Stimulated activated effector memory CD8-positive, alpha-beta T cell treated with anti-CD3 and anti-CD28 coated beads, Interleukin-12 subunit alpha, Interleukin-12 subunit beta, amount 100 ng/mL, for 72 hours (primary cell): ENCODE measurements at regions not wholly inside any gene's neighbourhood (a gene's known extent, or its start where the extent isn't known, plus 50 kb on each side); places are given as distances from the start of the nearest gene placed in this dataset.

Experiments
- ATAC-seq: fragments of 150-1000 bp; cut with Tn5 transposase; 2 replicates; pipeline ENCODE4 v1.10.0; 2021
- DNase-seq, 2 donors: peaks; one replicate each; pipeline ENCODE4 v3.0.0; 2021 to 2022; ENCODE audit warnings: low spot score in 2 of 2
- H3K27ac Mint-ChIP-seq: one replicate; pipeline ENCODE4 v1.8.0; 2022; ENCODE audit warnings: mild to moderate bottlenecking, mixed read lengths
- H3K36me3 Mint-ChIP-seq: one replicate; pipeline ENCODE4 v1.8.0; 2022; ENCODE audit warnings: mild to moderate bottlenecking, mixed read lengths
- H3K4me1 Mint-ChIP-seq: one replicate; pipeline ENCODE4 v1.8.0; 2022; ENCODE audit warnings: mixed read lengths
- H3K4me3 Mint-ChIP-seq: one replicate; pipeline ENCODE4 v1.8.0; 2022; ENCODE audit warnings: mild to moderate bottlenecking, mixed read lengths
- H3K9me3 Mint-ChIP-seq: one replicate; pipeline ENCODE4 v1.8.0; 2022; ENCODE audit warnings: mixed read lengths

DNA sequence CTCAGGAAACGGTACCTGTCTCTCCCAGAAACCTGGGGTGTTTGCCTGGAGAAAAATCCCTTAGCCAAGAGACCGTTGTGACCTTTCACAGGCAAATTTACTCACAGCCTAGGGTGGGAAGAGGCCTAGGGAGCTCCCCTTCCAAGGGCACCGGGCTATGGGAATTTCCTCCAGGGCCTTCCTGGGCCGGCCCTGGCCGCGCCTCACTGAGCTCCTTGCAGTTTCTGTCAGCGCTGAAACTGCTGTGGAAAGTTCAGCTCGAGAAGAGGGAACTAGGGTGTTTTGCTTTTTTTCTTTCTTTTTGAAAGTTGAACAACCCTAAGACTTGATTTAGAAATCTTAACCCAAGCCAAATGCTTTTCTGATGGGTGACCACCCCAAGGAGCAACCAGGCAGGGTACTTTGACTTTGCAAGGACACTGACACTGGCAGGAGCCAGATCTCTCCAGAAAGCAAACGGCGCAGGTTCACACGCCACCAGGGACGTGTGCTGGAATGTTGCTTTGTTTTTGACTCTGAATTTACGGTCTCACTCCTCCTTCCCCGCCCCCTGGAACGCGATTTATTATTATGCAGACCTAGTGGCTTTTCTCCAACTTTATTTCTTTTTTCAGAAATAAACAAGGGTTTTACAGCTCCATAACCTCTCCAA lies 229.6 kb upstream of the JUN start:
- H3K36me3 Mint-ChIP-seq = no peaks in the 10 kb centered on the region
- H3K4me1 Mint-ChIP-seq = peaks cover 32% of the 10 kb centered on the region
- no peak for ATAC-seq
- no peak for DNase-seq
- no peak overlapping the region for H3K27ac Mint-ChIP-seq
- H3K4me3 Mint-ChIP-seq = no peak overlapping the region
- H3K9me3 Mint-ChIP-seq = peaks cover under 1% of the 10 kb centered on the region

DNA sequence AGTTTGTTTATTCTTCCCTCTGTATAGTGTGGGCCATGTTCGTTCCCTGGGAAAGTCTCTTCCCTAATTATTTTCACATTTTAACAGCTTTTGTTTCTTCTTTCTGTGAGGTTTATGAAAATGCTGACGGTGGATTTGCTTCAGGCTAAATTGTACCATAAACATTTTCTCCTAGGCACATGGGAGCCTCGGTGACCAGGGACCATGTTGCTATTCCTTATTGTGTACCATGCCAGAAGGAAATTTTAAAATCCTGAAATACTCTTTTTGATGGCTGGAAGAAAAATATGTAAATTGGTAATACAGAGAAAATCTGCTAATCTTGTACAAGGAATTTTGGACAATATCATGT lies 230.1 kb upstream of the JUN start:
- ATAC-seq = no peak
- no peaks in the 10 kb centered on the region for H3K36me3 Mint-ChIP-seq
- H3K4me1 Mint-ChIP-seq = peaks cover 34% of the 10 kb centered on the region
- peaks cover 4% of the 10 kb centered on the region for H3K9me3 Mint-ChIP-seq
- H3K4me3 Mint-ChIP-seq = no peak overlapping the region
- DNase-seq = no peak
- no peak overlapping the region for H3K27ac Mint-ChIP-seq

DNA sequence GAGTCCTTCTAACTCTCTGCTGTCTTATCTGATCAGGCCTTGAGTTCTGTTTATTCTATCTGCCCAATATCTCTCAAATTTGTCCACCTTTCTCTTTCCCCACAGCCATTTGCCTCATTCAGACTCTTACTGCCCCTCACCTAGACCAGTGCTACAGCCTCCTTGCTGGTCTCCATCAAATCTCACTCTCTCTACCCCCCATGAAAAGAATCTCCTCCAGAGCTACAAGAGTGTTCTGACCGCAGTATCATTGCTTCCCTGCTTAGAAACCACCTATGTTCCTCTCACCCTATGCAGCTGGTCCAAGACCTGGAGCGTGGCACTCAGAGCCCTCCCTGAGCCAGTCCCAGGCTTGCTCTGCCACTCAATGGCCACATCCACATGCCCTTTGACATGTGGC lies 231.0 kb upstream of the JUN start:
- Mint-ChIP-seq H3K27ac (peak overlapping the region; percentile 35), H3K4me3 (no peak overlapping the region), H3K4me1 (peaks cover 42% of the 10 kb centered on the region), H3K36me3 (no peaks in the 10 kb centered on the region), H3K9me3 (peaks cover 5% of the 10 kb centered on the region)
- no peak for DNase-seq
- ATAC-seq = no peak

DNA sequence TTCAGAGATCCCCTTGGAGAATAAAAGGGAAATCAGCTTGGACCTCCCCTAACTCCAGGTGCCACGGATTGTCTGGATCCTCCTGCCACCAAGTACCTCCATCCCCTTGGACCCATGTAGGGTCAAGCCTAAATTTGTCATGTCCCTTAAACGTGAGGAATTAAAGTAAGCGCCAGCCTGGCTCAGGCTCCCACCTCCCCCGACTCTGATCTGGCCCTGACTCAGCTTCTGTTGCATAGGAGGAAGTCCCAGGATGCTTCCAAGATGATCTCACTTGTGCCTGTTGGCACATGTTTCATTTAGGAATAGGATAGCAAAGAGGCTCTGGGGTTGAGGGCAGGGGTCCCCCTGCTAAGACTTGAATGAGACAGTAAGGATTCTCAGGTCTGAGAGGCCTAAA lies 231.9 kb upstream of the JUN start:
- no peak overlapping the region for H3K27ac Mint-ChIP-seq
- H3K9me3 Mint-ChIP-seq = peaks cover 7% of the 10 kb centered on the region
- H3K4me1 Mint-ChIP-seq = peaks cover 51% of the 10 kb centered on the region
- H3K36me3 Mint-ChIP-seq = no peaks in the 10 kb centered on the region
- no peak overlapping the region for H3K4me3 Mint-ChIP-seq
- DNase-seq = no peak
- no peak for ATAC-seq

DNA sequence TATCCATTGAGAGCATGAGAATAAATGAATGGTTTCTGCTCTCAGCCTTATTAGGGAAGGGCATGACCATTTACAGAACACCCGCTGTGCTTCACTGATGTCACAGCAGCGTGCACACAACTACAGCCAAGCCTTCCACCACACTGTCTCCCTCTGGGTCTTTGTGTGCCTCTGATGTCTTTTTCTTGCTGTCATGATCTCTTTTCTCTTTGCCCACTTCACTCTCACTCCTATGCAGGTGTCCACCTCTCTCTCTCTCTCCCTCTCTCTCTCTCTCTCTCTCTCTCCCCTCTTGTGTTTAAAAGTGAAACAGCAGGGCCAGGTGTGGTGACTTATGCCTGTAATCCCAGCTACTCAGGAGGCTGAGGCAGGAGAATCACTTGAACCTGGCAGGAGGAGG lies 232.5 kb upstream of the JUN start:
- H3K4me3 Mint-ChIP-seq = no peak overlapping the region
- DNase-seq (no peak), ATAC-seq (no peak)
- H3K36me3 Mint-ChIP-seq = no peaks in the 10 kb centered on the region
- peaks cover 7% of the 10 kb centered on the region for H3K9me3 Mint-ChIP-seq
- peaks cover 55% of the 10 kb centered on the region for H3K4me1 Mint-ChIP-seq
- H3K27ac Mint-ChIP-seq = no peak overlapping the region

DNA sequence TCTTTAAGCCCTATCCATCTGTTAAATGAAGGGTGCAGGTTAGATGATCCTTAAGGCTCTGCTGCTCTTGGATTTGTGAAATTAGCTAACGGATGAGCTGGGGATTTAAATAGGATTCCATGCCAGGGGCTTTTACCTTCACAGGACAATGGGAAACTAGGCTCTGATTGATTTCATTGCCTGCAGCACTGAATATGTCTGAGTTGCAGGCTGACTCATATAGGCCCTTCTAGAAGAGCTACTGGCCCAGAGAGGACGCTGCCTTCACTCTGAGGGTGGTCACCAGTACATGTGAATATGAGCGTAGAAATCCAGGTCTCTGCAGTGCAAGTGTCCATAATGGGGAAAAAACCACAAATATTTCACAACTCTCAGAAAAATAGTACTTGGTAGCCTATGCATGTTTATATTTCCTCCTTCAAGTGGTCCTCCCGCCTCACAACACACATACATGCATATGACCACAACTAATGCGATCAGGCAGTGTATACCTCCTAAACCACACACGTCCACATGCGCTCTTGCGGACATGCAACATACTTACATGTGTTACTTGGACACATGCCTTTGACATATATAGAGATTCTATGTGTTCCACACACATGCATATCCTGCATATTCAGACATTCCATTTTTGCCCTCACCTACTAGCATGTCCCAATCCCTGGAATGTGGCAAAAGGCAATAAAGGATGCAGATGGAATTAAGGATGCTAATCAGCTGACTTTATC lies 233.8 kb upstream of the JUN start:
- Mint-ChIP-seq H3K4me3 (no peak overlapping the region), H3K9me3 (peaks cover 7% of the 10 kb centered on the region), H3K4me1 (peaks cover 55% of the 10 kb centered on the region), H3K36me3 (no peaks in the 10 kb centered on the region), H3K27ac (no peak overlapping the region)
- ATAC-seq (no peak), DNase-seq (no peak)

DNA sequence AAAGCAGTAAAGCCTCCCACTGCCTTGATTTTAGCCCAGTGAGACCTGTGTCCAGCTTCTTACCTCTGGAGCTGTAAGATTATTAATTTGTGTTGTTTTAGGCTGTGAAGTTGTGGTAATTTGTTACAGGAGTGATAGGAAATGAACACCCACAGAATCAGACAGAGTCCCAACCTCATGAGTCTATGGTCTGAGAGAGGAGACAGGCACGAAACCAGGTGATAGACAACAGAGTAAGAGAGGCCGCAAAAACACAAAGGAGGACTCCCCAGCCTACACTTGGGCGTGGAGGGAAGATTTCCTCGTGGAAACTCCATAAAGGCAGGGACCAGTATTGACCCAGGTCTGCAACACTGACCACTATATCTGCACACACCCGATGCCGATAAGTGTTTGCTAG lies 234.6 kb upstream of the JUN start:
- no peak for ATAC-seq
- Mint-ChIP-seq H3K27ac (peak overlapping the region; percentile 57), H3K36me3 (no peaks in the 10 kb centered on the region), H3K4me1 (peaks cover 55% of the 10 kb centered on the region), H3K9me3 (peaks cover 7% of the 10 kb centered on the region), H3K4me3 (peak overlapping the region; percentile 13)
- DNase-seq = no peak

DNA sequence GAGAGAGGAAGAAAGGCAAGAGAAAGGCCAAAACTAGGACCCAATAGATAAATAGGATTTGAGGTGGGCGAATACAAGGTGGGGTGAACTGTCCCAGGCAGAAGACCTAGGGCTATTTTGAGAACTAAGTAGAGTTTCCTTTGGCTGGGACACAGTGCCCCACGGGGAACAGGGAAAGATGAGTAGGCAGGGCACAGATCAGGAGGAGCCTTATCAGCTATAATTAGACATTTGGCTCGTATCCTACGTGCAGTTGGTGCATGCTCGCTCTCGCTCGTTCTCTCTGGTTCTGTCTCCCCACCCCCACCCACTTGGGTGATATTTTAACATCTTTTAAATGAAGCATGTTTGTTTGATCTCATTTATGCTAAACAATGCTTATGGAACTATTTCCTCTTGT lies 235.0 kb upstream of the JUN start:
- Mint-ChIP-seq H3K4me1 (peaks cover 55% of the 10 kb centered on the region), H3K4me3 (peak overlapping the region; percentile 13), H3K27ac (peak overlapping the region; percentile 57), H3K9me3 (peaks cover 7% of the 10 kb centered on the region), H3K36me3 (no peaks in the 10 kb centered on the region)
- DNase-seq (no peak), ATAC-seq (no peak)

DNA sequence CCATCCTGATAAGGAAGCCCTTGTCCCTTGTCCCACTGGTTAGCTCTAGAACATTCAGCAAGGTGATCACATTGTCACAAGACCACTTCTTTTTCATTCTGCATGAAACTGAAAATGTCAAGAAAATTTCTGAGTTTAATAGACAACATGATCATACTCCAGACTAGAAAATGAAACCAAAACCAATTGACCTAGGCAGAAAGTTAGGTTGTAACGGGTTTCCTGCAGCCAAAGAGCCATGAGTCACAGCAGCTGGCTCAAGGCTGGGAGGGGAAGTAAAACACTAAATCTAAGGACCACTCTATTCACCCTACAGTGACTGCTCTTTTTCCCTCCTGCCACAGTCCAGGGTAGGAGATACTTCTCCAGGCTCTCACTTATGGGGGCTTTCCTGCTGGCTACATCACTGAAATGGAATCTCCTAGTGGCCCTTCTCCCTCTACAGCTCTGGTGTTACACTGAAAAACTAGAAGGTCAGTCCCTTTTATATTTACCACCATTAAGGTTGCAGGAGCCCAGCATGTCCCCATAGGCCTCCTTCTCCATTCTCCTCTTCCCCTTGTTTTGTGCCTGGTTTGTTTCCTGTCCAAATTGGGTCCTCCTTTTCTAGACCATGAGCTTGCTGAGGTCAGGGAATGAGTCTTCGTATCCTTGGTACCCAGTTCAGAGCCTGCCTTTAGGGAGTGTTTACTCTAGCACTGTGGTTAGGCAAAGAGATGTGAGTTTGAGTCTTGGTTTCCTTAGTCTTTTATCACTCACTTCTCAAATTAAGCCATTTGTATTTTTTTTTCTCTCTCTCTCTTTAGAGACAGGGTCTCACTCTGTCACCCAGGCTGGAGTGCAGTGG lies 236.5 kb upstream of the JUN start:
- peaks cover 45% of the 10 kb centered on the region for H3K4me1 Mint-ChIP-seq
- H3K4me3 Mint-ChIP-seq = peak overlapping the region; percentile 68
- peak; percentile 96 for ATAC-seq
- H3K9me3 Mint-ChIP-seq = peaks cover 7% of the 10 kb centered on the region
- peak; percentile 29 to 69 for DNase-seq
- H3K27ac Mint-ChIP-seq = peak overlapping the region; percentile 97
- no peaks in the 10 kb centered on the region for H3K36me3 Mint-ChIP-seq

DNA sequence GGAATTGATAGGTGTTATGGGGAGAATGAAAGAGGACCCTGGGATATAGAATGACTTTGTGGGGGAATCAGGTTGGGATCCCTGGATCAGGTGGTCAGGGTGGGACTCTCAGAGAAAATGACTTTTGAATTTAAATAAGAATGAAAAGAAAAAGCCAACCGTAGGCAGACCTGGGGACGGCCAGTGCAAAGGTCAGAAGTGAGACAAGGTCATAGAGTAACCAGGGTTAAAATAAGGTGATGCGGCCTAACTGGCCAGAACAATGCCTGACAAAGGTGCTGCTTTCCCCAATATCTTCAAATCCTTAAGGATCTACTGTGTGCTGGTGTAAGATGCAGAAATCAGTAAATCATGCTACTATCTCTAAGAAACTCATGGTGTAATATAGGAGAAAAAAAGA lies 238.4 kb upstream of the JUN start:
- H3K4me1 Mint-ChIP-seq = peaks cover 51% of the 10 kb centered on the region
- no peak for ATAC-seq
- no peak overlapping the region for H3K27ac Mint-ChIP-seq
- H3K4me3 Mint-ChIP-seq = no peak overlapping the region
- no peak for DNase-seq
- H3K9me3 Mint-ChIP-seq = peaks cover 7% of the 10 kb centered on the region
- H3K36me3 Mint-ChIP-seq = no peaks in the 10 kb centered on the region

DNA sequence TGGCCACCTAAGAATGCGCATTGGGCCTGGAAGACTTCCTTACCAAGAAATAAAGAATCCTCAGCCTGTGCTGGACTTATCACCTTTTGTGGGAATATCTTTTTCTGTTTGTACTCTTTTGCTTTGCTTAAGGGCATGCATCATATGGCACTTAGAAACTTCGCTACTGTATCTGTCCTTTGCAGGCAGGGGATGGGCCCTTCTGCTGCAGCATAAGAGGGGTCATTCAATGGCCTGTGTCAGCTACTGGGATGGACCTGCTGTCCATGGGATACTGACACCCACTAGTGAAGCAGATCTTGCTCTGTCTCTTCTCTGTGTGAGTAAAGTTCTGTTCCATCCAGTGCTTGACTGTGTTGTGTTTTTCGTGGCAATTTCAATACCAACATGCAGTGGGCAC lies 239.0 kb upstream of the JUN start:
- Mint-ChIP-seq H3K4me1 (peaks cover 48% of the 10 kb centered on the region), H3K27ac (peak overlapping the region; percentile 24)
- ATAC-seq = no peak

DNA sequence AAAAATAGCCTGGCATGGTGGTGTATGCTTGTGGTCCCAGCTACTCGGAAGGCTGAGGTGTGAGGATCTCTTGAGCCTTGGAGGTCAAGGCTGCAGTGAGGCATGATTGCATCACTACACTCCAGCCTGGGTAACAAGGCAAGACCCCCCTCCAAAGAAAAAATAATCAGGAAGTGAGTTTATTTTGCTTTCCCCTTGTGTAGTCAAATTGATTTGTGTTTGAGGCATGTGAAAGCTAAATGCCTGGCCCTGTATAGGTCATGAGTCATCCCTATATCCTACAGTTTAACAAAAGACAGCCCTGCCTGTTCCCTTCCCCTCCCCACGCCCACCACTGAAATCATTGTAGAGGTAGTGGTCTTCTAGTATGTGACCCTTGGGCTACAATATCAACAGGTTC lies 241.4 kb upstream of the JUN start:
- Mint-ChIP-seq H3K36me3 (no peaks in the 10 kb centered on the region), H3K9me3 (no peaks in the 10 kb centered on the region), H3K4me1 (peaks cover 27% of the 10 kb centered on the region), H3K4me3 (no peak overlapping the region), H3K27ac (no peak overlapping the region)
- DNase-seq = no peak
- ATAC-seq = no peak

More for the DNA sequence above, 239.0 kb upstream of the JUN start:
- no peak for DNase-seq
- Mint-ChIP-seq H3K4me3 (no peak overlapping the region), H3K9me3 (peaks cover 7% of the 10 kb centered on the region), H3K36me3 (no peaks in the 10 kb centered on the region)

DNA sequence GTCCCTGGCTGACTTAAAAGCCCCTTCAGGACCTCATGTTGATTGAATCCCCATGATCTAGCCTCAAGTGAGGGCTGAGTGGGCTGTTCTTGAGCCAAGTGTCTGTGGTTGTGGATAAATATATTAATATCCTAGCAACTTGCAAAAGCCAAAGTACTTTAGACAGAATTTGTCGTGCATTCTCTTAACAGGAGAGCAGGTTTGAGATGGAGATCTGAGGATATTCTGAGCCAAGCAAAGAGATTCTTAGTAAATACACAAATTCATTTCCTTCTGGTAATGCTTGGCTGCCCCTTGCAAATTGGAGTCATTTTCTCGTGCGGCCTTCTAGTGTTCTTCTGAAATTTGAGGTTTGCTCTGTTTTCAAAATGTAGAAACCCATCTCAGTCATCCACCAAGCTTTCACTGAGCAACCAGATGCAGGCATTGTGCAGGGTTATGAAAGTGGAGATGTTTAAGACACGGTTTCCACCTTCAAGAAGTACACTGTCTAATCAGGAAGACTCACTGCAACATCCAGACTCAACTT lies 242.1 kb upstream of the JUN start:
- no peaks in the 10 kb centered on the region for H3K36me3 Mint-ChIP-seq
- H3K9me3 Mint-ChIP-seq = no peaks in the 10 kb centered on the region
- H3K4me1 Mint-ChIP-seq = peaks cover 20% of the 10 kb centered on the region
- DNase-seq = no peak
- H3K4me3 Mint-ChIP-seq = peak overlapping the region; percentile 52
- peak; percentile 78 for ATAC-seq
- H3K27ac Mint-ChIP-seq = no peak overlapping the region

DNA sequence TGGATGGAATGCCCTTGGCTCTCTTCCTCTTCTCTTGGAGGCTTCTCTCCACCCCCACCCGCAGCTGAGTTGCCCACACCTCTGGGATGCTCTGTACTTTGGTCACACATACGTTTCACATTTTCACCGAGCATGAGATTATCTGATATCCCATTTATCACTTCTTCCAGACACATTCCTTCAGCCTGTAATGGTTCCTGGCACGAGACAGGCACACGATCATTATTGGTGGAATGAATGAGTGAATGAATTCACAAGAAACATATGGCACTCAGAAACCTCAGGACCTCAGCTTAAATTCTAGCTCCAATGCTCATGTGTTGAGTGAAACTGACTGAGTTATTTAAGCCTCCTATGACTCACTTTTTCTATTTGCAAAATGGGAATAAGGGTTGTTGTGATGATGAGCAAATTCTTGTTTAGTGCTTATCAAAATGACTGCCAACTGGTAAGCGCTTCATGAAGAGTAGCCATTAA lies 242.7 kb upstream of the JUN start:
- Mint-ChIP-seq H3K4me1 (peaks cover 18% of the 10 kb centered on the region), H3K4me3 (peak overlapping the region; percentile 52), H3K9me3 (peaks cover 3% of the 10 kb centered on the region), H3K36me3 (no peaks in the 10 kb centered on the region), H3K27ac (no peak overlapping the region)
- ATAC-seq (peak; percentile 87), DNase-seq (peak in 1 of 2 donors; percentile 65)

DNA sequence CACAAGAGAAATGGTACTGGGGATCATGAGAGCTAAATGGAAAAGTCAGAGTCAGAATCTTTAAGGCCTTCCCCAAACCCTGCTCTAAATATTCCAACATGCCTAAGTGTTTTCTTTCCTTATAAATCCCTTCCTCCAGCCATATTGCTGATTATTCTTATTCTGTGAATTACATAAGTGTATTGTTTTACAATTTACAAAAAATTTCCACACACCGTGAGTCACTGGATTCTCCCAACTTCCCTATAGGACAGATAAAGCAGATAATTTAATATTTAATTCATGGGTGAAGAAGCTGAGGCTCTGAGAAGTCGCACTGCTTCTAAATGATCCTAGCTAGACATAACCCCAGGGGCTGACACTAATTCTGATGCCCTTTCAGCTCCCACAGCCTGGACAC lies 243.3 kb upstream of the JUN start:
- H3K27ac Mint-ChIP-seq = no peak overlapping the region
- H3K4me3 Mint-ChIP-seq = no peak overlapping the region
- H3K4me1 Mint-ChIP-seq = peaks cover 18% of the 10 kb centered on the region
- H3K9me3 Mint-ChIP-seq = peaks cover 3% of the 10 kb centered on the region
- ATAC-seq (no peak), DNase-seq (no peak)
- no peaks in the 10 kb centered on the region for H3K36me3 Mint-ChIP-seq
